ENCODE measurements at regions not wholly inside any gene's neighbourhood (a gene's known extent, or its start where the extent isn't known, plus 50 kb on each side); places are given as distances from the start of the nearest gene placed in this dataset.

DNA sequence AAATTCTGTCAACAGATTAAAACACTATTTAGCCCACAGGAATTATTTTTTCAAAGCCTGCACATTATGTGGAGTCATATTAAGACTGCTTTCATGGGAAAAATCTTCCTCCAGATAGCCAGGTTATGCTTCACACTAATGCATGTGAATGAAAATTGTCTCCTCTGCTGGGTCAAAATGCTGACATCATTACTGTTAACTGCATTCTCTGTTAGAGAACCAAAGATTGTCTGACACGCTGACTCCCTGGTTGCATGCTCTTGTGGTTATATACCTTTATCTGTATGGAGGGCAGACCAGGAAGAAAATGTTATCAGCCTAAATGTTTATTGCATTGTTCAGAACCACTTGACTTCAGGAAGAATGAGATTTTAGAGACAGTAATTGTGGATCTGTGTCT is 432.2 kb upstream of the MDGA2 start:
- Histone ChIP-seq H3K36me3 (ENCODE audit: control insufficient read depth, insufficient read depth, low read length) (no peaks in the 10 kb centered on the region), H3K4me3 (ENCODE audit: low read depth, low read length) (no peak overlapping the region), H3K27me3 (ENCODE audit: control insufficient read depth, insufficient read depth, low read length) (no peaks in the 10 kb centered on the region)
- DNase-seq (ENCODE audit: low read depth): no peak
- FAIRE-seq: no peak
- TF ChIP-seq, protein P1, sequence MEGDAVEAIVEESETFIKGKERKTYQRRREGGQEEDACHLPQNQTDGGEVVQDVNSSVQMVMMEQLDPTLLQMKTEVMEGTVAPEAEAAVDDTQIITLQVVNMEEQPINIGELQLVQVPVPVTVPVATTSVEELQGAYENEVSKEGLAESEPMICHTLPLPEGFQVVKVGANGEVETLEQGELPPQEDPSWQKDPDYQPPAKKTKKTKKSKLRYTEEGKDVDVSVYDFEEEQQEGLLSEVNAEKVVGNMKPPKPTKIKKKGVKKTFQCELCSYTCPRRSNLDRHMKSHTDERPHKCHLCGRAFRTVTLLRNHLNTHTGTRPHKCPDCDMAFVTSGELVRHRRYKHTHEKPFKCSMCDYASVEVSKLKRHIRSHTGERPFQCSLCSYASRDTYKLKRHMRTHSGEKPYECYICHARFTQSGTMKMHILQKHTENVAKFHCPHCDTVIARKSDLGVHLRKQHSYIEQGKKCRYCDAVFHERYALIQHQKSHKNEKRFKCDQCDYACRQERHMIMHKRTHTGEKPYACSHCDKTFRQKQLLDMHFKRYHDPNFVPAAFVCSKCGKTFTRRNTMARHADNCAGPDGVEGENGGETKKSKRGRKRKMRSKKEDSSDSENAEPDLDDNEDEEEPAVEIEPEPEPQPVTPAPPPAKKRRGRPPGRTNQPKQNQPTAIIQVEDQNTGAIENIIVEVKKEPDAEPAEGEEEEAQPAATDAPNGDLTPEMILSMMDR (IDR thresholded peaks at IDR 0.05; ENCODE audit: insufficient read depth, low read length, severe bottlenecking): no peak

DNA sequence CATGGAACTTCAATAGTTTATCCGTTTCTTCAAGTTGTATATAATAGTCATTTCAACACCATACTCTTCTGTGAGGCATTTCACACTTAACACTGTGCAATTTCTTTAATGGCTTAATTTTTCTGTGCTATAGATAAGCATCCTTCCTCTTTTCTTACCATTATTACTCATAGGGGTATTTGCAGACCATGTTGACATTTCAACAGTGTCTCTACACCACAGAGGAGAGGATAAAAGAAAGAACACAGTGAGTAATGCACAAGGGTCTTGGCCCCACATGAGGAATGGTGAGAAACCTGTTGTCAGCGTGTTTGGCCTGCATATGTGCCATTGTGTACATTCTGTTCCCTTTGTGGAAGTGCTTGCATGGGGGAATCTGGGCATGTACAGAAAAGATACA is 421.5 kb upstream of the MDGA2 start:
- H3K4me3 ChIP-seq (ENCODE audit: low read depth, low read length): no peak overlapping the region
- FAIRE-seq (no peak), DNase-seq (ENCODE audit: low read depth) (no peak)
- no peaks in the 10 kb centered on the region for H3K36me3 ChIP-seq (ENCODE audit: control insufficient read depth, insufficient read depth, low read length)
- TF ChIP-seq, protein P1 (IDR thresholded peaks at IDR 0.05; ENCODE audit: insufficient read depth, low read length, severe bottlenecking): no peak
- no peaks in the 10 kb centered on the region for H3K27me3 ChIP-seq (ENCODE audit: control insufficient read depth, insufficient read depth, low read length)

DNA sequence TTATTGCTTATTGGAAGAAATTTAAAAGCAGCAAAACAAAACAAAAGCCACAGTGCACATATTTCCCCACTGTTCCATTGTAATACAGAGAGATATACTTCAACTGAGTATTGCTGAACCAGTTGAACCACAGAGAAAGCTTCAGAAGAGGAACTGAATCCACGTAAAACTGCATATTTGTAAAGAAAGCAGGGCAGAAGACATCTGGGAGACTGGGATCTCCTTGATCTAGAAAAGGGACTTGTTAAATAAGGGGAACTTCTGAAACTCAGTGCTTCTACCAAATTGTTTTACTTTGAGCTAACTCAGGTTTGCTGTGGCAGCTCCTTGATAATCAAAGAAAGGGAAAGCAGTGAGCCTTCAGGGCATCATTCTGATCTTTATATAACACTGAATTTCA is 411.1 kb upstream of the MDGA2 start:
- no peaks in the 10 kb centered on the region for H3K36me3 ChIP-seq (ENCODE audit: control insufficient read depth, insufficient read depth, low read length)
- no peaks in the 10 kb centered on the region for H3K27me3 ChIP-seq (ENCODE audit: control insufficient read depth, insufficient read depth, low read length)
- no peak overlapping the region for H3K4me3 ChIP-seq (ENCODE audit: low read depth, low read length)
- TF ChIP-seq, protein P1 (IDR thresholded peaks at IDR 0.05; ENCODE audit: insufficient read depth, low read length, severe bottlenecking): no peak
- DNase-seq (ENCODE audit: low read depth) (no peak), FAIRE-seq (no peak)

DNA sequence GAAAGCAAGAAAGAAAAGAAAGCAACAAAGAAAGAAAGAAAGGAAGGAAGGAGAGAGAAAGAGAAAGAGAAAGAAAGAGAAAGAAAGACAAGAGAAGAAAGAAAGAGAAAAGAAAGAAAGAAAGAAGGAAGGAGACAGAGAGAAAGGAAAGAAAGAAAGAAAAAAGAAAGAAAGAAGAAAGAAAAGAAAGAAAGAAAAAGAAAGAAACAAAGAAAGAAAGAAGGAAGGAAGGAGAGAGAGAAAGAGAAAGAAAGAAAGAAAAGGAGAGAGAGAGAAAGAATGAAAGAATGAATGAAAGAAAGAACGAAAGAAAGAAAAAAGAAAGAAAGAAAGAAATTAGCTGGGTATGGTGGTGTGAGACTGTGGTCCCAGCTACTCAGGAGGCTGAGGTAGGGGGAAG is 400.1 kb upstream of the MDGA2 start:
- TF ChIP-seq, protein P1 (IDR thresholded peaks at IDR 0.05; ENCODE audit: insufficient read depth, low read length, severe bottlenecking): no peak

DNA sequence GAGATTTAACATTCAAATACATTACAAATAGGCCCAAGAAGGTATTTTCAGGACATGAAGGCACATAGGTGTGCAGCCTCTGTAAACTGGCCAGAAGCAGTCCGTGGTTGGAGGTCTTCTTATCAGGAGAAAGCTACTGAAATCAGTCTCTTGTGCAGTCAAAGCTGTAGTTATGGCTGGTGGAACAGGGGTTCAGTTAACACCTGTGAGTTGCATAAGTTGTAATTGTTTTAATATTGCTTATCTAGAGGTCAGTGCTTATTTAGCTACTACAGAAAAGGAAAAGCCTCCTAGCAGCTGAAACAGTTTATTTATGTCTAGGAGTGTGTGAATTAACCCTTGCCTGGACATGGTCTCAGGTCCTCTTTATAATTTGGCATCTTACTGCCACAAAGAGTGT is 377.6 kb upstream of the MDGA2 start:
- FAIRE-seq: no peak
- no peak for DNase-seq (ENCODE audit: low read depth)

More for the DNA sequence above, 400.1 kb upstream of the MDGA2 start:
- Histone ChIP-seq H3K4me3 (ENCODE audit: low read depth, low read length) (no peak overlapping the region), H3K36me3 (ENCODE audit: control insufficient read depth, insufficient read depth, low read length) (no peaks in the 10 kb centered on the region), H3K27me3 (ENCODE audit: control insufficient read depth, insufficient read depth, low read length) (no peaks in the 10 kb centered on the region)
- FAIRE-seq: no peak
- no peak for DNase-seq (ENCODE audit: low read depth)

DNA sequence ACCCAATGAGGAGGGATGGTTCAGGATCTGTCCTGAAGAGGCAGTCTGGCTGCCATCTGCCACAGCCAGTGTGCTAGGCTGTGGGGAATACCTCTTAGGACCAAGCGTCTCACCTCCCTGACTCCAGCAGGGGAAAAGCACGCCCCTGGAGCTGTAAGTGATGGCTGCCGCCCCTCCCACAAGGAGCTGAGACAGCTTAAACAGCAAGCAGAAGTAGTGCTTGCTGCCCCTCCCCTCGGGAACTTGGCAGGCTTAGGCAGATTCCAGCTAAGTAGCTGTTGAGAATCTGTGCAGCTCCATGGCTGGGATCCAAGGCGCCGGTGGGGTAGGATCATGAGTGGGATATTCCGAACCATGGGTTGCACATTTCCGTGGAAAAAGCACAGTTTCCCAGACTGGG is 360.4 kb upstream of the MDGA2 start:
- TF ChIP-seq, protein P1 (IDR thresholded peaks at IDR 0.05; ENCODE audit: insufficient read depth, low read length, severe bottlenecking): no peak
- no peak for FAIRE-seq

More for the DNA sequence above, 377.6 kb upstream of the MDGA2 start:
- TF ChIP-seq, protein P1 (IDR thresholded peaks at IDR 0.05; ENCODE audit: insufficient read depth, low read length, severe bottlenecking): no peak
- H3K4me3 ChIP-seq (ENCODE audit: low read depth, low read length): no peak overlapping the region
- no peaks in the 10 kb centered on the region for H3K36me3 ChIP-seq (ENCODE audit: control insufficient read depth, insufficient read depth, low read length)
- H3K27me3 ChIP-seq (ENCODE audit: control insufficient read depth, insufficient read depth, low read length): no peaks in the 10 kb centered on the region

More for the DNA sequence above, 360.4 kb upstream of the MDGA2 start:
- no peaks in the 10 kb centered on the region for H3K27me3 ChIP-seq (ENCODE audit: control insufficient read depth, insufficient read depth, low read length)
- H3K36me3 ChIP-seq (ENCODE audit: control insufficient read depth, insufficient read depth, low read length): no peaks in the 10 kb centered on the region
- no peak for DNase-seq (ENCODE audit: low read depth)
- H3K4me3 ChIP-seq (ENCODE audit: low read depth, low read length): no peak overlapping the region
